ENCODE measurements at regions not wholly inside any gene's neighbourhood (a gene's known extent, or its start where the extent isn't known, plus 50 kb on each side); places are given as distances from the start of the nearest gene placed in this dataset.

DNA sequence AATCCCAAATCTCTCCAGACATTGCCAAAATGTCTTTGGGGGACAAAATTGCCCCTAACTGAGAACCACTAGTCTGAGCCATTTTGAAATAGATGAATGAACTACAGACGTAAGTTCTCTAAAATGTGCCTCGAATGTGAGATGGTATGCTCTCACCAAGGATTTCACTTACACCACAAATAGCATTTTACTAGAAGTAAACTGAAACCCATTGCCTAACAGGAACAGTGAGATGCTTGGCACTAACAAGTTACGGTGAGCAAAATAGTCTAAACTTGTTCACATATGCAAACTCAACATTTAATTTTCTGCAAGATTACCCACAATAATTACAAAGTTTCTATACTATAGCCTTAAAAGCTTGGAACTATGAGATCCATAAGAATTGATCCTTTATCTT, 343.6 kb upstream of the ESRRG start:
- H3K27ac ChIP-seq (replicated peaks; ENCODE audit: low read length), result no peak overlapping the region
- no peaks in the 10 kb centered on the region for H3K4me1 ChIP-seq (ENCODE audit: control insufficient read depth in 2 of 2, insufficient read depth in 1 of 2, low read depth in 1 of 2, low read length in 2 of 2)
- H3K9me3 ChIP-seq (replicated peaks in 1 of 2; ENCODE audit: control insufficient read depth in 2 of 2, insufficient read depth in 1 of 2, low read depth in 1 of 2, low read length in 2 of 2), result no peaks in the 10 kb centered on the region
- no peak overlapping the region for H3K4me2 ChIP-seq (ENCODE audit: insufficient read depth, low read length, poor library complexity, severe bottlenecking)
- WGBS, 2 donors (ENCODE audit: extremely low coverage in 2 of 2, insufficient read length in 2 of 2, insufficient replicate concordance in 1 of 2), result no CpG with 5 or more reads among the region's 3 CpGs
- no peak overlapping the region for H3K14ac ChIP-seq (ENCODE audit: low read length)
- no peak overlapping the region for H2BK5ac ChIP-seq (ENCODE audit: low read length)
- H3K4ac ChIP-seq (ENCODE audit: low read length), result no peak overlapping the region
- no peak overlapping the region for H2BK12ac ChIP-seq (ENCODE audit: low read length)
- H3K9ac ChIP-seq (ENCODE audit: low read depth, low read length, poor library complexity), result no peak overlapping the region
- H3K79me1 ChIP-seq (ENCODE audit: low read depth, low read length), result no peaks in the 10 kb centered on the region
- H3K27me3 ChIP-seq (ENCODE audit: control insufficient read depth in 3 of 3, insufficient read depth in 3 of 3, low read depth in 1 of 3, low read length in 3 of 3), result no peaks in the 10 kb centered on the region
- no peak overlapping the region for H3K18ac ChIP-seq (ENCODE audit: low read length)
- H2BK15ac ChIP-seq (ENCODE audit: low read length), result no peak overlapping the region
- no peak overlapping the region for H4K8ac ChIP-seq (ENCODE audit: low read depth, low read length)
- no peak overlapping the region for H2AK5ac ChIP-seq (ENCODE audit: low read depth, low read length)
- no peak overlapping the region for H3K4me3 ChIP-seq (ENCODE audit: low read length in 2 of 2)
- H3K23ac ChIP-seq (ENCODE audit: low read depth, low read length, poor library complexity), result no peak overlapping the region
- H2AFZ ChIP-seq (ENCODE audit: low read length), result no peak overlapping the region
- H2BK120ac ChIP-seq (ENCODE audit: low read depth, low read length), result no peak overlapping the region
- H4K91ac ChIP-seq (ENCODE audit: low read depth, low read length, poor library complexity), result no peak overlapping the region
- no peak for DNase-seq (ENCODE audit: low spot score)
- H3K36me3 ChIP-seq (replicated peaks in 1 of 2; ENCODE audit: control insufficient read depth in 2 of 2, insufficient read depth in 2 of 2, low read length in 2 of 2), result no peaks in the 10 kb centered on the region

DNA sequence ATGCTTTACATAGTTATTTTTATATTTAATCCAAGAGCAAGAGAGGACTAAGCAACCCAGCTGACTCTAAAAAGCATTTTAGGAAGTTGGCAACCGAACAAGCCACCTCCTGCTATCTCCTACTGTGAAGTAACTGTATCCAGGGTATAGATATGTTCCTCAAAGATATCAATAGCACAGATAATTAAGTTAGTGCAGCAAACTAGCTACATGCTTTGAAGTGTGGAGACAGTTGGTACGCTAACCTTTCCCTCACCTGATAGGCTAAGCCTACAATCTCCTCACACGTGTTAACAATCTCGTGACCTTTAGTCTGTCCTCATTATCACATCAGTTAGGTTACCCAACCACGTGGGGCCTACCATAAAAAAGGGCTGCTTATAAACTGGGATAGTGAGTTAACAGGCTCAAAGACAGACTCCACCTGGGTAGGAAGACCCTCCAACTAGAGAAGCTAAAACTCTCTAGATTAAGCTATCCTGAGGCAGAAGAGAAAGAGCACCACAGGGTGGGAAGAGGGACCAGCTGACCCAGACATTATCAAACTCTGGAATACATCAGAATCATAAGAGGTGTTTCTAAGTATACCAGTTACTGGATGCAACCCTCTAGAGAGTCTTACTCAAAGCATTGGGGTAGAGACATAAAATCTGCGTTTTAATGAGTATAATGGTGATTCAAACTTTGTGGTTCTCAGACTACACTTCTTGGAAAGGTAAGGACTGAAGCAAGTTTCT, 340.1 kb upstream of the ESRRG start:
- Histone ChIP-seq H2BK15ac (ENCODE audit: low read length) (no peak overlapping the region), H3K27ac (replicated peaks; ENCODE audit: low read length) (no peak overlapping the region), H3K18ac (ENCODE audit: low read length) (no peak overlapping the region), H2BK12ac (ENCODE audit: low read length) (no peak overlapping the region), H3K79me1 (ENCODE audit: low read depth, low read length) (no peaks in the 10 kb centered on the region), H2AFZ (ENCODE audit: low read length) (no peak overlapping the region), H4K91ac (ENCODE audit: low read depth, low read length, poor library complexity) (no peak overlapping the region), H2BK5ac (ENCODE audit: low read length) (no peak overlapping the region), H3K36me3 (replicated peaks in 1 of 2; ENCODE audit: control insufficient read depth in 2 of 2, insufficient read depth in 2 of 2, low read length in 2 of 2) (no peaks in the 10 kb centered on the region), H3K27me3 (ENCODE audit: control insufficient read depth in 3 of 3, insufficient read depth in 3 of 3, low read depth in 1 of 3, low read length in 3 of 3) (no peaks in the 10 kb centered on the region), H4K8ac (ENCODE audit: low read depth, low read length) (no peak overlapping the region), H2BK120ac (ENCODE audit: low read depth, low read length) (no peak overlapping the region), H3K4ac (ENCODE audit: low read length) (no peak overlapping the region), H3K4me3 (ENCODE audit: low read length in 2 of 2) (no peak overlapping the region), H2AK5ac (ENCODE audit: low read depth, low read length) (no peak overlapping the region), H3K23ac (ENCODE audit: low read depth, low read length, poor library complexity) (no peak overlapping the region), H3K9me3 (replicated peaks in 1 of 2; ENCODE audit: control insufficient read depth in 2 of 2, insufficient read depth in 1 of 2, low read depth in 1 of 2, low read length in 2 of 2) (no peaks in the 10 kb centered on the region), H3K9ac (ENCODE audit: low read depth, low read length, poor library complexity) (no peak overlapping the region), H3K4me2 (ENCODE audit: insufficient read depth, low read length, poor library complexity, severe bottlenecking) (no peak overlapping the region), H3K14ac (ENCODE audit: low read length) (no peak overlapping the region), H3K4me1 (ENCODE audit: control insufficient read depth in 2 of 2, insufficient read depth in 1 of 2, low read depth in 1 of 2, low read length in 2 of 2) (no peaks in the 10 kb centered on the region)
- WGBS, 2 donors (ENCODE audit: extremely low coverage in 2 of 2, insufficient read length in 2 of 2, insufficient replicate concordance in 1 of 2), result no CpG with 5 or more reads among the region's 6 CpGs
- DNase-seq (ENCODE audit: low spot score), result no peak

DNA sequence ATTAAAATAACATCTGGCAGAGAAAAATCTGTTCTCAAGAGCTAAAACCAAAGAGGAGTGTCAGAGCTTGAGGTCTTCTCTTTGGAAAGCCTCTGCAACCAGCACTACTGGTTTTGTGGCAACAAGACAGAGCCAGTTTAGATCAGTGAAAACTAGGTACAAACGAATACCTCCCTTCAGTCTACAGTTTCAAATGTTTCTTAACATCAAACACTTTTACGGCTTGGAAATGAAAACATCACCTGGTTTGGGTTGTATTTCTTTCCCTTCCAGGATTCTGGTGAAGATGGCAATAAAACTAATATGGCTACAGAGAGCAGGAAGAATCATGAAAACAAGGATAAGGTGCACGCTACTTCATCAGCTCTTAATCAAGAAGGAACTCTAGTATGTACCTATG, 339.4 kb upstream of the ESRRG start:
- no peaks in the 10 kb centered on the region for H3K36me3 ChIP-seq (replicated peaks in 1 of 2; ENCODE audit: control insufficient read depth in 2 of 2, insufficient read depth in 2 of 2, low read length in 2 of 2)
- H2BK15ac ChIP-seq (ENCODE audit: low read length), result no peak overlapping the region
- H3K18ac ChIP-seq (ENCODE audit: low read length), result no peak overlapping the region
- no peak for DNase-seq (ENCODE audit: low spot score)
- no peak overlapping the region for H3K23ac ChIP-seq (ENCODE audit: low read depth, low read length, poor library complexity)
- H3K79me1 ChIP-seq (ENCODE audit: low read depth, low read length), result no peaks in the 10 kb centered on the region
- H2AK5ac ChIP-seq (ENCODE audit: low read depth, low read length), result no peak overlapping the region
- H2BK120ac ChIP-seq (ENCODE audit: low read depth, low read length), result no peak overlapping the region
- no peaks in the 10 kb centered on the region for H3K4me1 ChIP-seq (ENCODE audit: control insufficient read depth in 2 of 2, insufficient read depth in 1 of 2, low read depth in 1 of 2, low read length in 2 of 2)
- H2BK12ac ChIP-seq (ENCODE audit: low read length), result no peak overlapping the region
- no peak overlapping the region for H3K4me3 ChIP-seq (ENCODE audit: low read length in 2 of 2)
- no peaks in the 10 kb centered on the region for H3K9me3 ChIP-seq (replicated peaks in 1 of 2; ENCODE audit: control insufficient read depth in 2 of 2, insufficient read depth in 1 of 2, low read depth in 1 of 2, low read length in 2 of 2)
- H3K27ac ChIP-seq (replicated peaks; ENCODE audit: low read length), result no peak overlapping the region
- H2BK5ac ChIP-seq (ENCODE audit: low read length), result no peak overlapping the region
- no peak overlapping the region for H4K91ac ChIP-seq (ENCODE audit: low read depth, low read length, poor library complexity)
- H2AFZ ChIP-seq (ENCODE audit: low read length), result no peak overlapping the region
- no peak overlapping the region for H3K4ac ChIP-seq (ENCODE audit: low read length)
- no peak overlapping the region for H4K8ac ChIP-seq (ENCODE audit: low read depth, low read length)
- no peaks in the 10 kb centered on the region for H3K27me3 ChIP-seq (ENCODE audit: control insufficient read depth in 3 of 3, insufficient read depth in 3 of 3, low read depth in 1 of 3, low read length in 3 of 3)
- no peak overlapping the region for H3K4me2 ChIP-seq (ENCODE audit: insufficient read depth, low read length, poor library complexity, severe bottlenecking)
- H3K14ac ChIP-seq (ENCODE audit: low read length), result no peak overlapping the region
- H3K9ac ChIP-seq (ENCODE audit: low read depth, low read length, poor library complexity), result no peak overlapping the region
- no CpG with 5 or more reads among the region's 3 CpGs for WGBS, 2 donors (ENCODE audit: extremely low coverage in 2 of 2, insufficient read length in 2 of 2, insufficient replicate concordance in 1 of 2)

GRCh38 chr1:217059401-217059800, 336.2 kb upstream of the ESRRG start:
- Histone ChIP-seq H3K18ac (ENCODE audit: low read length) (no peak overlapping the region), H3K4me1 (ENCODE audit: control insufficient read depth in 2 of 2, insufficient read depth in 1 of 2, low read depth in 1 of 2, low read length in 2 of 2) (no peaks in the 10 kb centered on the region), H3K36me3 (replicated peaks in 1 of 2; ENCODE audit: control insufficient read depth in 2 of 2, insufficient read depth in 2 of 2, low read length in 2 of 2) (no peaks in the 10 kb centered on the region), H3K79me1 (ENCODE audit: low read depth, low read length) (no peaks in the 10 kb centered on the region), H3K23ac (ENCODE audit: low read depth, low read length, poor library complexity) (no peak overlapping the region), H3K4me3 (ENCODE audit: low read length in 2 of 2) (no peak overlapping the region), H2BK12ac (ENCODE audit: low read length) (no peak overlapping the region), H2BK120ac (ENCODE audit: low read depth, low read length) (no peak overlapping the region), H2AK5ac (ENCODE audit: low read depth, low read length) (no peak overlapping the region), H3K14ac (ENCODE audit: low read length) (no peak overlapping the region), H4K8ac (ENCODE audit: low read depth, low read length) (no peak overlapping the region), H2BK15ac (ENCODE audit: low read length) (no peak overlapping the region), H3K27ac (replicated peaks; ENCODE audit: low read length) (no peak overlapping the region), H4K91ac (ENCODE audit: low read depth, low read length, poor library complexity) (no peak overlapping the region), H3K9ac (ENCODE audit: low read depth, low read length, poor library complexity) (no peak overlapping the region), H2AFZ (ENCODE audit: low read length) (no peak overlapping the region), H2BK5ac (ENCODE audit: low read length) (no peak overlapping the region), H3K9me3 (replicated peaks in 1 of 2; ENCODE audit: control insufficient read depth in 2 of 2, insufficient read depth in 1 of 2, low read depth in 1 of 2, low read length in 2 of 2) (no peaks in the 10 kb centered on the region), H3K4ac (ENCODE audit: low read length) (no peak overlapping the region), H3K27me3 (ENCODE audit: control insufficient read depth in 3 of 3, insufficient read depth in 3 of 3, low read depth in 1 of 3, low read length in 3 of 3) (no peaks in the 10 kb centered on the region), H3K4me2 (ENCODE audit: insufficient read depth, low read length, poor library complexity, severe bottlenecking) (no peak overlapping the region)
- WGBS, 2 donors (ENCODE audit: extremely low coverage in 2 of 2, insufficient read length in 2 of 2, insufficient replicate concordance in 1 of 2), result no CpG with 5 or more reads among the region's 1 CpG
- DNase-seq (ENCODE audit: low spot score), result no peak

Measured in neuronal stem cell (in vitro differentiated cells).